HG03139 (cell line): ENCODE measurements at regions not wholly inside any gene's neighbourhood (a gene's known extent, or its start where the extent isn't known, plus 50 kb on each side); places are given as distances from the start of the nearest gene placed in this dataset.
A peak's percentile ranks its signal among the peaks of the same experiment; 100 is the strongest.
"Not testable (repeated sequence)": the region's sequence is repeated elsewhere in the genome, so short reads cannot be mapped to it uniquely, and the experiment has no call there.

Experiments used
- ATAC-seq: cut with Tn5 transposase; IDR thresholded peaks from one replicate; pipeline ENCODE4 v1.9.1; 2021; ENCODE audit not compliant: unreplicated experiment

GRCh38 chr7:16267953-16268820 is 153.2 kb downstream of the CRPPA start:
- ATAC-seq = no peak

DNA sequence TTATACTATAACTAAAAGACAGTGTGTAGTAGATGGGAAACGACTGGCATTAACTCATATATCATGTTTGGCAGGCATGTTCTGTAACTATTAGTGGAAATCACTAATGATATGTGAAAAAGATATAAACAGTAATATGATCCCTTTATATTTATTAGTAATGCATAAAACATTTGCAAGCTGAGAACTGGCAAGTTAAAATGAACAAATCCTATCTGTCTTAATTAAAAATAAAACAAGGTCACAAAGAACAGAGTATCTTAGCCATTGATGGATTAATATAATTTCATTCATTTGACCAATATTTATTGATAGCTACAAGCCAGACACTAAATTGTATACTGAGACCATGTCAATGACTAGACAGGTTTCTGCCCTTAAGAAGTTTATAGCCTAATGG is 154.5 kb downstream of the CRPPA start:
- ATAC-seq = no peak

GRCh38 chr7:16266470-16266869 is 154.9 kb downstream of the CRPPA start:
- ATAC-seq = not testable (repeated sequence)

- no peak for ATAC-seq
These were observed 155.4 kb downstream of the CRPPA start for GRCh38 chr7:16265863-16266458.

GRCh38 chr7:16264823-16265804 is 156.2 kb downstream of the CRPPA start:
- ATAC-seq = no peak

DNA sequence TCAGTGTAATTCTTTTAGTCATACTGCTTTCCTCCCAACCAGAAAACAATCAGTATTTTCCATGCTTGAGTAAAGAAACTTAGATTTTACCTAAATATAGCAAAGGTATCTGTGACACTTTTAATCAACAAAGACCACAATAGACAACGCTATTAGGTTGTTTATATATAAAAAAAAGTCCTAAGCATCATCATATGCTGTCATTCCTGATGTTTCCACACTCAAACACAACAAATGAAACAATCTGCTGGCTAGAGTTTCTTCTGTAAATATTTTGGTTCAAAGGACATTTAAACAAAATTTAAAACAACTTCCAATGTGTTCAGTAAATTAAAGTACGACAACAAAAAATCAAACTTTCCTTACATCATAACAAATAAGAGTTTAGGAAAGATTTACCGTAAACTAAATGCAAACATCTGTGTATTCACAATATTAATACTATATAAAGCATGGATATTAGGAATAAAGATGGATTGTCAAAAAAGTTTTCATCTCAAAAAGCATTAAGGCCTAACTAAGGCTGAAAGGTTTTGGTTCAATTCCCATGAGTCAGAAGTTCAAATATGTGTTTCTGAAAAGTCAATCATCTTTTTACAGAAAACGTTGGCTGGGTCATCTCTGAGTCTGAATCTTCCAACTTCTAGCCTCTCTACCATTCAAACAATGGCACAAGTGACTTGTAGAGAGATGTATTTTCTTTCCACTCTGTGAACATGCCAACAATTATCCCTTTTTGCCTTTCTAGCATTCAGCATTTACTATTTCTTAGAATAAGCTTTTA is 157.1 kb downstream of the CRPPA start:
- ATAC-seq = no peak

- not testable (repeated sequence) for ATAC-seq
These were observed 158.0 kb downstream of the CRPPA start for GRCh38 chr7:16263377-16263776.

DNA sequence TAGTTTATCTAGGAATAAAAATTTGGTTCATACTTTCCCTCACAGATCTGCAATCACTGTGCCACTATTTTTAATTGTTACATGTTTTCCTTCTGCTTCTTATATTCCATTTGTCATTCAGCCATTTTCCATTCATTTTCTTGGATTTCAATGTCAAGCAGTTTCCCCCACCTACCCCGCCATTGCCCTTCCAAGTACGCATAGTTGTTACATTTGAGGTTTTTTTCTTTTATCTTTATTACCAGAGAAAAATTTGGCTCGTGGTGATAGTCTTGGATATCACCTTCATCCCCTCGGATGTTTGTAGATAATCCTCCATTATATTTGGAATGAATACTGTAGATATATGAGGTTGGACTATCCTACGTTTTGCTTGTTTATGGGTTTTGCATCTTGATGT is 159.7 kb downstream of the CRPPA start:
- no peak for ATAC-seq

DNA sequence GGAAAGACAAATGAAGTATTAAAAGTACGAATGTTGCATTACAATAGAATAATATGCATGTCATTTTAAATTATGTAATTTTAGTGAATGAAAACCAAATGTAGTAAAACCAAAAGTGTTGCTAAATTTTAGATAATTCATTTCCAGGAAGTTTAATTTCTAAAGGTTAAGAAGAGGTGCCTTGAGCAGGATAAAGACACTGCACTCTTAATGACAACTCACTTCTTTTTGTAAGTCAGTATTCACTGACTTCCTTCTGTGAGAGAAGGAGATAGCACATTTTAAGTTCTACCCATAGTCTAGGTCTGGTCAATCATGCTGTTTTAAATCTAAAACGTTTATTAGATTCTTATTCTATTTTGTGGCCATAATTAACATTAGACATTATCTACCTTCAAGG is 160.2 kb downstream of the CRPPA start:
- ATAC-seq = no peak

DNA sequence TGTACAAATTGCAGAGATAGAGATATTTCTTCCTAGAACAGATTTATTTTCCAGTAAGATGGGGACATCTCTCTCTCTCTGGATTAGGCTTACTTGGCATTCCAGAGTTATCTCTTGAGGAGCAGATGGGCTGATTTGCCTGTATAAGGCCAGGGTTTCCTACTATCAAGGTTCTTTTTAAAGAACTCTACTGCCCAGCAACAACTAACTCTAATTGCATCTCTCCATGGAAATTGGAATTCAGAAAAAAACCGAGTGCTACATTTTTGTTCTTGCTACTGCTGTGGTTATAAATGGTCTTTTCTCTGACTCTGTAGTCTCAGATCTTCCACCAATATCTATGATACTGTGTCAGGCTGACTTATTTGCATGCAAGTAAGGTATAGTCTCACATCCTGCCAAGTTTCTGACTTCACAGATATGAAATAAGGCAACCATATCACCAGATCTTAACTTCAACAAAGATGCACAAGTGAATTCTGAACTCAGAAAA is 161.1 kb downstream of the CRPPA start:
- ATAC-seq = peak; percentile 88

- ATAC-seq = not testable (repeated sequence)
These were observed 164.9 kb downstream of the CRPPA start for GRCh38 chr7:16256419-16256818.

DNA sequence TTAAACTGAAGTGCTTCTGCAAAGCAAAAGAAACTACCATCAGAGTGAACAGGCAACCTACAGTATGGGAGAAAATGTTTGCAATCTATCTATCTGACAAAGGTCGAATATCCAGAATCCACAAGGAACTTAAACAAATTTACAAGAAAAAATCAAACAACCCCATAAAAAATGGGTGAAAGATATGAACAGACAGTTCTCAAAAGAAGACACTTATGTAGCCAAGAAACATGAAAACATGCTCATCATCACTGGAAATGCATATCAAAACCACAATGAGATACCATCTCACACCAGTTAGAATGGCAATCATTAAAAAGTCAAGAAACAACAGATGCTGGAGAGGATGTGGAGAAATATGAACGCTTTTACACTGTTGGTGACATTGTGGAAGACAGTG is 165.4 kb downstream of the CRPPA start:
- ATAC-seq = not testable (repeated sequence)

DNA sequence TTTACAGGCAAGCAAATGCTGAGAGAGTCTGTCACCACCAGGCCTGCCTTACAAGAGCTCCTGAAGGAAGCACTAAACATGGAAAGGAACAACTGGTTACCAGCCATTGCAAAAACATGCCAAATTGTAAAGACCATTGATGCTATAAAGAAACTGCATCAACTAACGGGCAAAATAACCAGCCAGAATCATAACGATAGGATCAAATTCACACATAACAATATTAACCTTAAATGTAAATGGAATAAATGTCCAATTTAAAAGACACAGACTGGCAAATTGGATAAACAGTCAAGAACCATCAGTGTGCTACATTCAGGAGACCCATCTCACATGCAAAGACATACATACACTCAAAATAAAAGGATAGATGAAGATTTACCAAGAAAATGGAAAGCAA is 170.7 kb downstream of the CRPPA start:
- not testable (repeated sequence) for ATAC-seq

DNA sequence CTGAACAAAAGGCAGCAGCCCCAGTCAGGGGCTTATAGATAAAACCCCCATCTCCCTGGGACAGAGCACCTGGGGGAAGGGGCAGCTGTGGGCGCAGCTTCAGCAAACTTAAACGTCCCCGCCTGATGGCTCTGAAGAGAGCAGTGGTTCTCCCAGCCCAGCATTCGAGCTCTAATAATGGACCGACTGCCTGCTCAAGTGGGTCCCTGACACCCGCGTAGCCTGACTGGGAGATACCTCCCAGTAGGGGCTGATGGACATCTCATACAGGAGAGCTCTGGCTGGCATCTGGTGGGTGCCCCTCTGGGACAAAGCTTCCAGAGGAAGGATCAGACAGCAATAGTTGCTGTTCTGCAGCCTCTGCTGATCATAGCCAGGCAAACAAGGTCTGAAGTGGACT is 172.1 kb downstream of the CRPPA start:
- not testable (repeated sequence) for ATAC-seq

- not testable (repeated sequence) for ATAC-seq
These were observed 172.8 kb downstream of the CRPPA start for GRCh38 chr7:16248556-16248955.

DNA sequence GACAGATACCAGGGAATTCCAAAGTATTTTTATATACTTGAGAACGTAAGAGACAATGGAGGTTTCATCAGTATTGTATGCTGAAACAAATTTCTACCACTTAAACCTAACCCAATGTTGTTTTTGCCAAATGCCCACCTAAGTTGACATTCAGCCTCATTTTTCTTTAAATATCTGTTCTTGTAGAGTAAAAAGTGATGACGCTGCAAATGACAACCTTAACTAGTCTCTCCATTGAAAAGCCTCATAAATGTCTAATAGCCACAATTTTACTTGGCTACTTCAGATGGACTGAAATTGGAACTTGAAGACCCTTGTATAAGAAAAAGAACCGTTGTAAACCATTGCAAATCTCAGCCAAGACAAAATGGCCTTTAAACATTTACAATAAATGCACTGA is 176.9 kb downstream of the CRPPA start:
- no peak for ATAC-seq

DNA sequence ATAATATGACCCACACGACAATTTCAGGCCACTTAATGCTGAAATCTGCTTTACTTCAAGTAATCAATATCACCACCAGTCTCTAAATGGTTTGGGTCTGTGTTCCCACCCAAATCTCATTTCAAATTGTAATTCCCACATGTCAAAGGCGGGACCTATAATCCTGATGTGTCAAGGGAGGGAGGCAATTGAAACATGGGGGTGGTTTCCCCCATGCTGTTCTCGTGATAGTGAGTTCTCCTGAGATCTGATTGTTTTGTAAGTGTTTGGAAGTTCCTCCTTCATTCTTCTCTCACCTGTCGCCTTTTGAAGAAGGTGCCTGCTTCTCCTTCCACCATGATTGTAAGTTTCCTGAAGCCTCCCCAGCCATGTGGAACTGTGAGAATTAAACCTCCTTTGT is 178.4 kb downstream of the CRPPA start:
- ATAC-seq = no peak

DNA sequence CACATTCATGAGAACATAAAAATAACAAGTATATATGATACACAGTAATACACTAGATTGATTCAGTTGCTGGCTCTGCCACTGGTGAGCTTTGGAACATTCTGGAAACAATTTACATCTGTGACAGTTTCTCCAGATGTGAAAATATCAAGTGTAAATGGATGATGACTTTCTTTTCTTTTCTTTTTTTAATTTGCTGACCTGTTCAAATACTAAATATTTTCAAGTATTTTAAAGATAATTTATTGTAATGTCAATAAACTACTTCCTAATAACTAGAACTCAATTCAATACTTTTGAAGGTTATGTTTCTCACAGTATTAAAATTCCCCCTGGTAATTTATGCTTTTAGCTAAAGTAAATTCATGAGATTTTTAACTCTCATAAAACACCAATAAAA is 180.3 kb downstream of the CRPPA start:
- ATAC-seq = no peak

DNA sequence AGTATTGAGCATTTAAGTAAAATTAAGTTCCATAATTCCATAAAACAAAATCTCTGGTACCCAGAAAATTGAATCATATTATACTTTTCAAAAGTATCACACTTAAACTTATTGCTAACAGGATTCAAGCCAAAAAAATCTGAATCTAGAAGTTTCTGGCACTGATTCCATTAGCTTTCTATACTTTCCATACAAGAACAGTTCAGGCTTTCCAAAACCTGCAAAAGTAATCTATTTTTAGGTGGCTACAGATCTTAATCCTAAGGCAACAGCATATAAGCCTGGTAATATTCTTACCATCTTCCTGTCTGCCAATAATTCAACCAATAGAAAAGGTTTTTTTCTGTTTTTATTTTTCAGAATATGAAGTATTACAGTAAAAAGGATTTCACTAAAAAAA is 185.0 kb downstream of the CRPPA start:
- ATAC-seq = no peak
